GM13977 (cell line): ENCODE measurements at regions not wholly inside any gene's neighbourhood (a gene's known extent, or its start where the extent isn't known, plus 50 kb on each side); places are given as distances from the start of the nearest gene placed in this dataset.

Experiments used
- DNase-seq: peaks from one replicate; pipeline ENCODE4 v3.0.0; 2012; ENCODE audit warnings: low spot score
- in situ Hi-C: fragments of 300-500 bp; cut with MboI; formaldehyde crosslinking; loops from one replicate; pipeline ENCODE4 v1.12.0; 2022; ENCODE audit warnings: low sequenced_read_pairs, low pct_unique_long_range_greater_than_20kb, mixed read lengths, inconsistent platforms; ENCODE audit not compliant: unreplicated experiment
- TF ChIP-seq, protein P1 (sequence below): IDR thresholded peaks from 2 replicates; pipeline ENCODE4 v1.5.1; 2012; ENCODE audit warnings: mild to moderate bottlenecking, control low read depth; ENCODE audit not compliant: insufficient read depth; ENCODE audit errors: extremely low read depth, missing control alignments

- TF ChIP-seq, protein P1, sequence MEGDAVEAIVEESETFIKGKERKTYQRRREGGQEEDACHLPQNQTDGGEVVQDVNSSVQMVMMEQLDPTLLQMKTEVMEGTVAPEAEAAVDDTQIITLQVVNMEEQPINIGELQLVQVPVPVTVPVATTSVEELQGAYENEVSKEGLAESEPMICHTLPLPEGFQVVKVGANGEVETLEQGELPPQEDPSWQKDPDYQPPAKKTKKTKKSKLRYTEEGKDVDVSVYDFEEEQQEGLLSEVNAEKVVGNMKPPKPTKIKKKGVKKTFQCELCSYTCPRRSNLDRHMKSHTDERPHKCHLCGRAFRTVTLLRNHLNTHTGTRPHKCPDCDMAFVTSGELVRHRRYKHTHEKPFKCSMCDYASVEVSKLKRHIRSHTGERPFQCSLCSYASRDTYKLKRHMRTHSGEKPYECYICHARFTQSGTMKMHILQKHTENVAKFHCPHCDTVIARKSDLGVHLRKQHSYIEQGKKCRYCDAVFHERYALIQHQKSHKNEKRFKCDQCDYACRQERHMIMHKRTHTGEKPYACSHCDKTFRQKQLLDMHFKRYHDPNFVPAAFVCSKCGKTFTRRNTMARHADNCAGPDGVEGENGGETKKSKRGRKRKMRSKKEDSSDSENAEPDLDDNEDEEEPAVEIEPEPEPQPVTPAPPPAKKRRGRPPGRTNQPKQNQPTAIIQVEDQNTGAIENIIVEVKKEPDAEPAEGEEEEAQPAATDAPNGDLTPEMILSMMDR: no peak
- in situ Hi-C loops: no loop called here
- no peak for DNase-seq
Measured at GRCh38 chr2:126212735-126213134, 443.2 kb upstream of the GYPC start.

DNA sequence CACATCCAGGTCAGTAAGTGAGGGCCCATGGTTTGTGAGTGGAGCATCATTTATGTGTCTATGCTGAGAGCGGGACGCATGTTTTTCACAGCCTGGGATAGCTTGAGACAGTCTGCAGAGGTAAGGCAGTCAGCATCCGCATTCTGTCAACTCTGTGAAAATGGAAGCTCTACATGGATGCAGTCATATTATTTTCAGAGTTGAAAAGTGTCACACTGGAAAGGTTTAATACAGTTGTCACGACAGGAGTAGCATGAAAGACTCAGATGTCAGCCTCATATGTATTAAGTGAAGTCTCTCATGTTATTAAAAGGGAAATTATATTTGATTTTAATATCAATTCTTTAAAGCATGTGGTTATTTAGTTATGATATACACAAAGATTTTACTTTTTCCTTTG lies 436.9 kb upstream of the GYPC start:
- TF ChIP-seq, protein P1: no peak
- no peak for DNase-seq
- in situ Hi-C loops: no loop called here

- TF ChIP-seq, protein P1: no peak
- in situ Hi-C loops: no loop called here
- DNase-seq: no peak
Measured at GRCh38 chr2:126220331-126220730, 435.6 kb upstream of the GYPC start.

DNA sequence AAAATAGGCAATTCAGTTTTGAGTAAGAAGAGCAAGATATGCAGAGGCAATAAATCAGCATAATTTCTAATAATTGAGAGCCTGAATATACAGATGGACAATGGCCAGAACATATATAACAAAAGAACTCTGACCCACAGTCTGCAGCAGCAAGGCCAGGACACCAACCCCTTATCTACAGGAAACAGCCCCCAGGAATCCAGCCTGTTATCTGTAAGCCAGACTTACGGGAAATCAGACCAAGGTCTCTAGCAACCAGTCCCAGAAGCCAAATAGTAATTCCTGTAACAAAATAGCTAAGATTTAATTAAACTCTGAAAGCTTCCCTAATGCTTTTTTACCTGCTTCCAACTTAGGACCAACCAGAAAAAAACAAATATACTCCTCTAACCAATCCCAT lies 434.5 kb upstream of the GYPC start:
- TF ChIP-seq, protein P1: no peak
- in situ Hi-C loops: no loop called here
- no peak for DNase-seq

GRCh38 chr2:126222278-126222677 lies 433.7 kb upstream of the GYPC start:
- in situ Hi-C loops: no loop called here
- no peak for DNase-seq
- TF ChIP-seq, protein P1: no peak

DNA sequence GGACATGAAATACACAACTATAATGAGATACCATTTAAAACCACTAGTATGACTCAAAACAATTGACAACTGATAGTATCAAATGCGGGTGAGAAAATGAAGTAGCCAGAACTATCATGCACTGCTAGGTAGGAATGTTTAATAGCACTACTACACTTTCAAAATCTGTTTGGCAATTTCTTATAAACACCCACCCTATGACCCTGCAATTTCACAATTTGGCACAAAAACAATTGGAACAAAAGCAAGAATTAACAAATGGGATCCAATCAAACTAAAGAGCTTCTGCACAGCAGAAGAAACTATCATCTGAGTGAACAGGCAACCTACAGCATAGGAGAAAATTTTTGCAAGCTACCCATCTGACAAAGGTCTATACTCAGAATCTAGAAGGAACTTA lies 431.2 kb upstream of the GYPC start:
- DNase-seq: no peak
- in situ Hi-C loops: no loop called here

More for the DNA sequence above, 431.2 kb upstream of the GYPC start:
- TF ChIP-seq, protein P1: no peak
